DND-41 (cell line): ENCODE measurements at regions not wholly inside any gene's neighbourhood (a gene's known extent, or its start where the extent isn't known, plus 50 kb on each side); places are given as distances from the start of the nearest gene placed in this dataset.

Source experiments
- ATAC-seq: fragments of 200-7000 bp; cut with Tn5 transposase; 3 replicates; pipeline ENCODE4 v1.9.1; 2021; ENCODE audit warnings: low read depth; ENCODE audit not compliant: insufficient read depth
- DNase-seq: peaks from one replicate; pipeline ENCODE4 v3.0.0-alpha.2; 2020
- H2AFZ ChIP-seq: 2 replicates; pipeline ENCODE4 v1.6.0; 2012; ENCODE audit warnings: low read depth, low read length
- H3K27ac ChIP-seq: 2 replicates; pipeline ENCODE4 v1.5.1; 2012; ENCODE audit warnings: low read length, inconsistent platforms
- H3K27me3 ChIP-seq: fragments of 200-600 bp; sonication (generic); 2 replicates; pipeline ENCODE4 v1.6.0; 2012; ENCODE audit warnings: low read length, mild to moderate bottlenecking, inconsistent platforms; ENCODE audit not compliant: insufficient read depth, poor library complexity
- H3K36me3 ChIP-seq: 2 replicates; pipeline ENCODE4 v1.5.1; 2012; ENCODE audit warnings: low read length, inconsistent platforms; ENCODE audit not compliant: insufficient read depth
- H3K4me1 ChIP-seq: 2 replicates; pipeline ENCODE4 v1.5.1; 2012; ENCODE audit warnings: mild to moderate bottlenecking, low read length; ENCODE audit not compliant: insufficient read depth
- H3K4me2 ChIP-seq: 2 replicates; pipeline ENCODE4 v1.6.0; 2012; ENCODE audit warnings: mild to moderate bottlenecking, moderate library complexity, low read length, inconsistent platforms; ENCODE audit not compliant: insufficient read depth
- H3K4me3 ChIP-seq, 2 experiments: fragments of 200-600 bp in 1 of 2; shearing (Covaris generic) in 1 of 2; 2 replicates each; pipeline ENCODE4 v1.5.1; 2012 to 2016; ENCODE audit warnings: inconsistent platforms in 2 of 2, low read length in 2 of 2, mild to moderate bottlenecking in 2 of 2, low read depth in 1 of 2, moderate library complexity in 1 of 2
- H3K79me2 ChIP-seq: 2 replicates; pipeline ENCODE4 v1.6.0; 2012; ENCODE audit warnings: low read length, inconsistent platforms; ENCODE audit not compliant: insufficient read depth
- H3K9ac ChIP-seq: 2 replicates; pipeline ENCODE4 v1.6.0; 2012; ENCODE audit warnings: low read depth, mild to moderate bottlenecking, inconsistent platforms, low read length, moderate library complexity
- H3K9me3 ChIP-seq: 2 replicates; pipeline ENCODE4 v1.5.1; 2012; ENCODE audit warnings: low read length, moderate library complexity, mild to moderate bottlenecking, inconsistent platforms; ENCODE audit not compliant: insufficient read depth, severe bottlenecking
- H4K20me1 ChIP-seq: 2 replicates; pipeline ENCODE4 v1.6.0; 2012; ENCODE audit warnings: low read length; ENCODE audit not compliant: insufficient read depth
- EZH2 ChIP-seq: IDR thresholded peaks from 3 replicates; pipeline ENCODE4 v1.6.1; 2012; ENCODE audit warnings: borderline replicate concordance, low read depth, mild to moderate bottlenecking, moderate library complexity, low read length, inconsistent platforms; ENCODE audit not compliant: severe bottlenecking
- TF ChIP-seq, protein P1 (sequence below): IDR thresholded peaks from 2 replicates; pipeline ENCODE4 v1.5.1; 2012; ENCODE audit warnings: borderline replicate concordance, low read length, moderate library complexity, mild to moderate bottlenecking; ENCODE audit not compliant: poor library complexity, severe bottlenecking; ENCODE audit errors: extremely low read depth

DNA sequence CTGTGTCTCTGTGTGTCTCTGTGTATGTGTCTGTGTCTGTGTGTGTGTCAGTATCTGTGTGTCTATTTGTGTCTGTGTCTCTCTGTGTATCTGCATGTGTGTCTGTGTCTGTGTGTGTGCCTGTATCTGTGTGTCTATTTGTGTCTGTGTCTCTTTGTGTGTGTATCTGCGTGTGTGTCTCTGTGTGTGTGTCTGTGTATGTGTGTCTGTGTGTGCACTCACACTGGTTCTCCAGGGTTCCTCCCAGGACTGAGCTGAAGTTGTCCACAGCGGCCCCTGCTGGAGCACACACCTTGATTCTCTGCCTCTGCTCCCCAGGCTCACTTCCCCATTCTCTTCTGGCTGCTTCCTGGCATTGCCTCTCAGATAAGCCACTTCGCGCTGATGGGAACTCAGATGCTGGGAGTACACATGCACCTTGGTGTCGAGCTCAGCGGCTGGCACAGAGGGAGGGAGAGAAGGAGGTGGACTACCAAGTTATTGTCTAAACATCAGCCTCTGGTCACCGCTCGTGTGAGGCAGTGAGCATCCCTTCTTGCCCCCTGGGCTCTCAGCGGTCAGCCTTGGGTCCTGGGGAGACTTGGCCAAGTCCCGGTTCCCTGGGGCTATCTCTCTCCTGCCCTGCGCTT lies 104.9 kb upstream of the NXT1 start:
- Histone ChIP-seq H3K27ac (peak overlapping the region; percentile 53), H4K20me1 (no peaks in the 10 kb centered on the region), H3K4me3 (no peak overlapping the region), H3K79me2 (no peaks in the 10 kb centered on the region), H3K36me3 (no peaks in the 10 kb centered on the region), H3K9me3 (no peaks in the 10 kb centered on the region), H3K4me2 (no peak overlapping the region), H2AFZ (peak overlapping the region; percentile 14; the same call in 1 of the 2 replicates), H3K27me3 (no peaks in the 10 kb centered on the region), H3K4me1 (peaks cover 4% of the 10 kb centered on the region; the same call in 1 of the 2 replicates), H3K9ac (no peak overlapping the region)
- DNase-seq (peak; percentile 62), ATAC-seq (peak; percentile 88)
- TF ChIP-seq EZH2, result no peak
- TF ChIP-seq, protein P1, sequence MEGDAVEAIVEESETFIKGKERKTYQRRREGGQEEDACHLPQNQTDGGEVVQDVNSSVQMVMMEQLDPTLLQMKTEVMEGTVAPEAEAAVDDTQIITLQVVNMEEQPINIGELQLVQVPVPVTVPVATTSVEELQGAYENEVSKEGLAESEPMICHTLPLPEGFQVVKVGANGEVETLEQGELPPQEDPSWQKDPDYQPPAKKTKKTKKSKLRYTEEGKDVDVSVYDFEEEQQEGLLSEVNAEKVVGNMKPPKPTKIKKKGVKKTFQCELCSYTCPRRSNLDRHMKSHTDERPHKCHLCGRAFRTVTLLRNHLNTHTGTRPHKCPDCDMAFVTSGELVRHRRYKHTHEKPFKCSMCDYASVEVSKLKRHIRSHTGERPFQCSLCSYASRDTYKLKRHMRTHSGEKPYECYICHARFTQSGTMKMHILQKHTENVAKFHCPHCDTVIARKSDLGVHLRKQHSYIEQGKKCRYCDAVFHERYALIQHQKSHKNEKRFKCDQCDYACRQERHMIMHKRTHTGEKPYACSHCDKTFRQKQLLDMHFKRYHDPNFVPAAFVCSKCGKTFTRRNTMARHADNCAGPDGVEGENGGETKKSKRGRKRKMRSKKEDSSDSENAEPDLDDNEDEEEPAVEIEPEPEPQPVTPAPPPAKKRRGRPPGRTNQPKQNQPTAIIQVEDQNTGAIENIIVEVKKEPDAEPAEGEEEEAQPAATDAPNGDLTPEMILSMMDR, result peak; percentile 76

DNA sequence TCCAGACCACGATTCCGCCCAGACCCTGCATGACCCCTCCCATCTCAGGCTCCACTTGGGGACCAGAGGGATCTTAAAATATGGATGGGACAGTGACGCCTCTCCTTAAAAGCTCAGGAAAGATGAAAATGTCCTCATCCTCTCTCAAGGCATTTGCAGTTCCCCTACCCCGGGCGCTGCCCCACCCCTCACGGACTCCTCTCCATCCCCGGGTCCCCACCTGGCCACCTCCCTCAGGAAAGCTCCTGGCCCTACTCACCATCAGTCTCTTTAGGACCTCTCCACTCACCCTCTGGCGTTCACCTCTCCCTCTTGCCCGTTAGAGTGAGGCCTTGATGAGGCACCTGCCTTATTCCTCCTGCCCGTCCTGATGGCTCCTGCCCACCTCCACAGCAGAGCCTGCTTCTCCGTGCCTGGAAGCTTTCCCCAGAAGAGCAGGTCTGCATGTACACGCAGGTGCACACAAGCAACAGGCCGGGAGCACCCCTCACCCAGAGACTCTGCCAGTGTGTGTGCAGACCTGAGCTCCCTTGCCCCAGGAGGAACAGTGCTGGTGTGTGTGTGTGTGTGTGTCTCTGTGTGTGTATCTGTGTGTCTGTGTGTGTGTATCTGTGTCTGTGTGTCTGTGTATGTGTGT lies 105.6 kb upstream of the NXT1 start:
- no peak overlapping the region for H3K4me2 ChIP-seq
- no peaks in the 10 kb centered on the region for H3K27me3 ChIP-seq
- 0 out of 2 replicates have a peak overlapping the region, but pooled peaks have one; percentile 14 for H2AFZ ChIP-seq
- TF ChIP-seq, protein P1, result no peak
- no peak for TF ChIP-seq EZH2
- DNase-seq (peak; percentile 3), ATAC-seq (peak; percentile 45)
- no peaks in the 10 kb centered on the region for H3K9me3 ChIP-seq
- no peak overlapping the region for H3K9ac ChIP-seq
- no peak overlapping the region for H3K4me3 ChIP-seq
- peak overlapping the region; percentile 53 for H3K27ac ChIP-seq
- H3K79me2 ChIP-seq, result no peaks in the 10 kb centered on the region
- peaks cover 4% of the 10 kb centered on the region; the same call in 1 of the 2 replicates for H3K4me1 ChIP-seq
- no peaks in the 10 kb centered on the region for H4K20me1 ChIP-seq
- H3K36me3 ChIP-seq, result no peaks in the 10 kb centered on the region

DNA sequence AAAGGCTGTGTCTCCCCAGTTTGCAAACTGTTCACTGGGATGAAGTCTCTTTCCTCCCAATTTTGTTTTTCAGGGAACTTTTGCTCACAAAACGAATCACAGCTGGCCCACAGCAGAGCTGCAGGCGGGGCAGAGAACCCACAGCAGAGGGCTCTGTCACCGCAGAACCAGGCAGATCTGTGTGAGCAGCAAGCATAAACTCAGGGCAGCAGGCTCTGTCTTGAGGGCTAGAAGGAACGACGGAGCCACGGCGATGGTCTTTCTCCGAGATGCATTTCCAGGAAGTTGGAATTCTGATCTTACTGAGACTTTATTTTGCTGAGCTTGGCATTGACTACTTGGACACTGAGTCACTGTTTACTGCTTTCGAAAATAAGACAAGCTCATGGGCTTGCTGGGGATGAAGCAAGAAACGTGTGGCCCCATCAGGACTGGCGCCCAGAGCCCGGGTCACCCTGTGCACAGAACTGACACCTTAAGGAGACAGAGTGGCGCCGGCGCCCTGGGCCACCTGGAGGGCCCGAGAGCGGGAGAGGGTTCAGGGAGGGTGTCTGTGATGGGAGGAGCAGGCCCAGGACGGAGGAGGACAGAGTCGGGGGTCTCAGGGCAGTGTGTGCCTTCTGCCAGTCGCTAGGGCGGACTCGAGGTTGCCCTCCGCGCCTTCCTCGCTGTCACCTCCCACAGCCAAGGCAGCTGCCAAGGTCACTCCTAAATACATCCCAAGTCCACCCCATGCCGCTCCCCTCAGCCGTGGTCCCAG lies 106.3 kb upstream of the NXT1 start:
- H4K20me1 ChIP-seq, result no peaks in the 10 kb centered on the region
- H3K27ac ChIP-seq, result no peak overlapping the region
- H3K9ac ChIP-seq, result no peak overlapping the region
- H3K79me2 ChIP-seq, result no peaks in the 10 kb centered on the region
- no peak overlapping the region for H3K4me3 ChIP-seq
- no peaks in the 10 kb centered on the region for H3K27me3 ChIP-seq
- ATAC-seq (0 out of 3 replicates have a peak, but pooled peaks have one; percentile 30), DNase-seq (peak; percentile 3)
- H2AFZ ChIP-seq, result no peak overlapping the region
- peaks cover 4% of the 10 kb centered on the region; the same call in 1 of the 2 replicates for H3K4me1 ChIP-seq
- no peaks in the 10 kb centered on the region for H3K9me3 ChIP-seq
- H3K36me3 ChIP-seq, result no peaks in the 10 kb centered on the region
- TF ChIP-seq EZH2, result no peak
- TF ChIP-seq, protein P1, result no peak
- H3K4me2 ChIP-seq, result no peak overlapping the region
